HEK293T (cell line): ENCODE measurements at regions not wholly inside any gene's neighbourhood (a gene's known extent, or its start where the extent isn't known, plus 50 kb on each side); places are given as distances from the start of the nearest gene placed in this dataset.

Experiments used
- ARNT ChIP-seq: fragments of 450-650 bp; IDR thresholded peaks from 2 replicates; pipeline ENCODE4 v1.6.1; 2017; ENCODE audit warnings: mild to moderate bottlenecking
- ELF4 ChIP-seq: fragments of 450-650 bp; IDR thresholded peaks from 2 replicates; pipeline ENCODE4 v1.6.1; 2017; ENCODE audit warnings: antibody characterized with exemption
- FOXA1 ChIP-seq: fragments of 450-650 bp; IDR thresholded peaks from 2 replicates; pipeline ENCODE4 v1.6.1; 2016; ENCODE audit warnings: mild to moderate bottlenecking
- FOXK2 ChIP-seq: fragments of 450-650 bp; IDR thresholded peaks from 2 replicates; pipeline ENCODE4 v1.6.1; 2016; ENCODE audit warnings: mild to moderate bottlenecking
- FOXM1 ChIP-seq: fragments of 450-650 bp; IDR thresholded peaks from 2 replicates; pipeline ENCODE4 v1.6.1; 2017; ENCODE audit warnings: mild to moderate bottlenecking, borderline replicate concordance
- L3MBTL2 ChIP-seq: fragments of 450-650 bp; conservative IDR thresholded peaks from 2 replicates; pipeline ENCODE4 v1.6.1; 2016; ENCODE audit warnings: mild to moderate bottlenecking
- LEF1 ChIP-seq: fragments of 450-650 bp; IDR thresholded peaks from 2 replicates; pipeline ENCODE4 v1.6.1; 2017; ENCODE audit warnings: mild to moderate bottlenecking, borderline replicate concordance
- PKNOX1 ChIP-seq: fragments of 450-650 bp; IDR thresholded peaks from 2 replicates; pipeline ENCODE4 v1.6.1; 2016
- SP1 ChIP-seq: fragments of 450-650 bp; IDR thresholded peaks from 2 replicates; pipeline ENCODE4 v1.6.1; 2017
- SUZ12 ChIP-seq: fragments of 450-650 bp; IDR thresholded peaks from 2 replicates; pipeline ENCODE4 v1.6.1; 2016; ENCODE audit warnings: mild to moderate bottlenecking

- no peak for TF ChIP-seq L3MBTL2
- no peak for TF ChIP-seq FOXA1
- TF ChIP-seq SP1 = no peak
- no peak for TF ChIP-seq LEF1
- TF ChIP-seq SUZ12 = no peak
- no peak for TF ChIP-seq PKNOX1
- TF ChIP-seq ELF4 = no peak
- no peak for TF ChIP-seq ARNT
- no peak for TF ChIP-seq FOXK2
- no peak for TF ChIP-seq FOXM1
Observed at GRCh38 chr2:180614776-180615175, 365.6 kb upstream of the UBE2E3 start.
